GM21786 (cell line): ENCODE measurements at regions not wholly inside any gene's neighbourhood (a gene's known extent, or its start where the extent isn't known, plus 50 kb on each side); places are given as distances from the start of the nearest gene placed in this dataset.

Experiments
- ATAC-seq: cut with Tn5 transposase; IDR thresholded peaks from one replicate; pipeline ENCODE4 v1.9.1; 2021; ENCODE audit not compliant: unreplicated experiment

DNA sequence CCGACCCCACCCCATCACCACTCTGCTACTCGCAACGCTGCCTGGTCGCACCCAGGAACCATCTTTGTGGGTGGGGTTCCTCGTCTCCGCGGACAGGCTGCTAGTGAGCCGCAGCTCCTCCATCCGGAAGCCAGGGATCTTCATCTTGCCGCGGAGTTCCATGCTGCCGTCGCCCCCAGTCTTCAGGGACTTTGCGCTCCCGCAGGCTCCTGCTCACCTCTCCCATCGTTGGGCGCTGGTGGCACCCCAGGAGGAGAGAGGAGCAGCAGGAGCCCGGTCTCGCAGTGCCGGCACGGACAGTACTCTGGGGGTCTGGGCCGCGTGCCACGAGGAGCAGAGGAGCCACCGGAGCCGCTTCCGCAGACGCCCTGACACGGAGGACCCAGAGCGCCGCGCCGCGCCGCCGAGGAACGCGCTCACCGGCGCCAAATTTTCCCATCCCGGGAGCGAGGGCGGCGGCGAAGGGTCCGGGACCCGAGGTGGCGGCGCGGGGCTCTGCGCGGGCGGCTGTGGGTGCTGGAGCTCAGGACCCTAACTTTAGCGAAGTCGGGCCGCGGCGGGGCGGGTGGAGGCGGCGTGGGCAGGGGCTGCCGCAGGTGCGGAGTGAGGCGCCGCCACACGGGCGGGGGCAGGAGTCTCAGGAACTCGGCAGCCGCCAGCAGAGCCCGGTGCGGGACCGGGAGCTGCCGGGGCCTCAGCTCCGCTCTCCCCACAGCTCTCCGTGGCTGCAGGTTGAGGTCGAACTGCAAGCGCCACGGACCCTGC, 750.1 kb upstream of the SORCS1 start:
- no peak for ATAC-seq

DNA sequence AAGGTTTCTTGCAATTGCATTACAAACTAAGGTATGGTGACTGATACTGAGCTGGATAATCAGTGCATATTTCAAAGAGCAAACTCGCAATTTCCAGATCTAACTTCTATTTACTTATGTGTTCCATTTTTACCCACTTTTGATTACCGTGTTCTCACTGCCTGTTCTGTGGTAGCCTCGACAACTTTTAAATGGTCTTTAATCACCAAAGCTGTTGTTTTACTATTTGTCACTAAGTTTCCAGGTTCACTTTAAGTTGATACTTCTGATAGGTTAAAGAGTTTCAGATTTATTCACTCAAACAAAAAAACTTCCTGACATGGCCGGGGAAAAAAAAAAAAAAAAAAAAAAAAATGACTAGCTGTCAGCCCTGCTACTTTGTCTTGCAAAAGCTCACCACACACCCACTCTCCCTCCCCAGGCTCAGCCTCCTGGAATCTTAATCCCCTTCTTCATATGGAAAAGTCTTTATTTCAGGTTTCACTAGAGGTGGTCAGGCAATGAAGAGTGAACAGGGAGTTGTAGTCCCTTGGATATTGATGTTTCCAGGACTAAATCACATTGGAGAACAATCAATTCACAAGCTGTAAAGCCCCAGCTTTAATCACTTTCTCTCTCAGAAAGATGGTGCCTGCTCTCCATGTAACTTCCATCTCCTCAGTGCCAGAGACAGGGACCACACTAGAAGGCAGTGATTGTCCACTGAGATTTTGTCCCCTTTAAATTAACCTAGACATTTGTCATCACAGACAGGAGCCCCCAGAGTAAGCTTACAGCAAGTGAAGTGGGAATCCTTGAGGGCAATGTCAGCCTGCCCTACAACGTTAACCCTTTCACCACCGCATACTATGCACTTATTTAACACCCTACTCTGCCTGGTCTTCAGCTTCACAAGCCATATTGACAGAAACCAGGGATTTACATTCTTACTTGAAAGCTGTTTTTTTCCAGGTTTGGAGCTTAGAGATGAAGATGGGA, 749.1 kb upstream of the SORCS1 start:
- ATAC-seq: no peak

DNA sequence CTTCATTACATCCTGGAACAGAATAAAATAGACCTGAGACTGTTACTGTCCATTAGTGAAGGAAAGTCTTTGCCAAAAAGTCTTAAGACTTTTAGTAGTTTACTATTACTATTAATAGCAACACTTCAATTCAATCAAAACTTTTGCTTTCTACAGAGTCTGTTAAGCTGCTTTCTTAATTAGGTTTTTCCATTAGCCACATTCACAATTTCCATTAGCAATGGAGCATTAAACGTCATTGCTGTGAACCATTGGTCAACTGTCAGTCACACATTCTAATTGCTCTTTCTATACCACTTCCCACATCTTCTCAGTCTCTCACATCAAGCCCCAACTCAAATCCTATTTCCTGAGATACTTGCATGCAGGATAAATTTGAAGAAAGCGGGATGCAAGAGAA, 736.6 kb upstream of the SORCS1 start:
- no peak for ATAC-seq

DNA sequence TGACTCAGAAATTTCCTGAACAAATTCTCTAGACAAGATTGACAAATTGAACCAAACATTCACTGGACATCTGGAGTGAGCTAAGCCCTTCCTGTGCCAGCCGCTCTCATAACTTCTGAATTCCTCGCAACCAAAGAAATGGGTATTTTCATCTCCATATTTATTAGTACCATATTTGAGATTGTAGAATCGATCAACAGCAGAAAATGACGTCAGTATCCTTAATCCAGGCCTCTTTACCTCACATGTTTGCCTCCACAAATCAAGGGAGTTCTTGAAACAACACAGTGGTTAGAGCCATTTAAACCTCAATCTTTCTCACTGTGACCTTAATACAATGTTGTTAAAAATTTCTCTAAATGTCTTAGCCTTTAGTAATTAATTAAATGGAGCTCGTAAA, 735.6 kb upstream of the SORCS1 start:
- no peak for ATAC-seq

DNA sequence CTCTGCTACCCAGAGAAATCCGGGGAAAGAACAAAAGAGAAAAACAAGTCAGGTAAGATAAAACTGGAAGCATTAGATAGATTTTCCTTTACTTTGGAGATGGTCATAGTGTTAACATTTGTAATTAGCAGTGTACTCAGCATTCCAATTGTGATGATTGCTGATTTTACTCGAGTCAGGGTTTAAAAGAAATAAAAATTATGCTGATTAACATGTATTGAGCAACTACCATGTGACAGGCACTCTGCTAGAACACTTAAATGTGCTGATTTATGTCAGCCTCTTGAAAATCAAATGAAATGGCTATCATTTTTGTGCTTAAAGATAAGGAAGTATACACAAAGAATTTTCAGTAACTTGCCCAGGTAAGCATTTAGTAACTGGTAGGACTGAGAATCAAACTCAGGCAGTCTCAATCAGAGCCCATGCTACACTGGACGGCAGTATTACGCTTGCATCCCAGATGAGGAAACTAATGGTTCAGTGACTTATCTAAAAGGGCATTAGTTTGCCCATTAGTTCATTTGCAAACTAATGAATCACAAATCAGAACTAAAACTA, 735.1 kb upstream of the SORCS1 start:
- no peak for ATAC-seq

DNA sequence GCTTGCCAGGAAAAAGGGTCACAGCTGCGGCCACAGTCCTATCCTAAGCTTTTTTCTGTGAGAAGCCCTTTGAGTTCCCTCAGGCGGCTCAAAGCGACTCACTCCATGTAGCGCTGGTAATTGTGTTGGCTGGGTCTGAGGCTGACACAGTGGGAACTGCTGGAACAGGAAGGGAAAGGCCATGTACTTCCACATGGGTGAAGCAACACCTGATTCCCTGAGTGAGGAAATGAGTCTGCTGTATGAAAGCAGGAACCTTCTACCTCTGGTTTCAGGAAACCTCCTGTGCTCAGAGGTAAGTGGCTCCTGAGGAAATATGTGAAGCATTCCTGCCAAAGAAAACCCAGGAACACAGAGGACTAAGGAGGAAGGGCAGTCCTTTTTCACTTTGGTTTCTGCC, 734.6 kb upstream of the SORCS1 start:
- no peak for ATAC-seq

DNA sequence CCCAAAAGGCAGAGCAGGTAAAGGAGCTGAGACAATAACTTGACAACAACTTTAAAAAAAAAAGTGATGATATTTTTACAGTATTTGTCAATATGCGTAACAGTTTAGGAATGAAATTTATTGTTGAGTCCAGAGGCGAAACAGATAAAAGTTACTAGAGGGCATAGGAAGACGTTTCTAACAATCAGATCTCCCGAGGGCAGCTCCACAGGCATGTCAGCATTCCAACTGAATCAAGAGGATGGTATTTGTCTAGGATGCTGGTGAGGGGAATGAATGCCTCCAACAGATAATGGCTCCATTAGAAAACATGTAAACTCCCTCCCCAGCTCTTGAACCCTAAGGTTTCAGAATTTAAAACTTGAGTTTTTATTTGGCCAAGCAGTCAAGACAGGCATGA, 733.9 kb upstream of the SORCS1 start:
- no peak for ATAC-seq

DNA sequence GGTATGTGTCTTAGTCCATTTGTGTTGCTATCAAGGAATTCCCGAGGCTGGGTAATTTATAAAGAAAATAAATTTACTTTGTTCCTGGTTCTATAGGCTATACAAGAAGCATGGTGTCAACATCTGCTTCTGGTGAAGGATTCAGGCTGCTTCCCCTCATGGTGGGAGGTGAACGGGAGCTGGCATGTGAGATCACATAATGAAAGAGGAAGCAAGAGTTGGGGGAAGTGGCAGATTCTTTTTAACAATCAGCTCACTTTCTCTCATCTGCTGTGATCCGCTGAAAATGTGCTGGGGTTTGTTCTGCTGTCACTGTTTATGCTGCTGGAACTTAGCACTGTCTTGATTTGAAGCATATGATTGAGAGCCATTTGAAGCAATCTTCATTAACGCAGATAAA, 730.0 kb upstream of the SORCS1 start:
- ATAC-seq: no peak

DNA sequence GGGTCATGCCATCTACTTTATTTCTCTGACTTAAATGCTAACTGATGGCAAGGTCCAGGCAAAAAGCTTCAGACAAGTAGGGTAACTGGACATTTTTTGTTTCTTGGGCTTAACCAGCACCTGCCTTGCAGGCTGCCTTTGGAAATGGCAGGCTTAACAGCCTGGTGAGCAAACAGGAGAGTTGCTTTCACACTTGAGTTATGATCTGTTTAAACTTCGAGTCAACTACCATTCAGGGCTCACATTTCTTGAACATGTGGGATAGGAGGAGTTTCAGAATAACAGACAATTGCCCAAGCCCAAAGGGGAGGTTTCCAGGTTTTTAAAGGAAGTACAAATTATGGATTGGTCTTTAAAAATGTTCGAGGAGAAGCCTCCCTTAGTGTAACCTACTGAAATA, 724.6 kb upstream of the SORCS1 start:
- no peak for ATAC-seq

DNA sequence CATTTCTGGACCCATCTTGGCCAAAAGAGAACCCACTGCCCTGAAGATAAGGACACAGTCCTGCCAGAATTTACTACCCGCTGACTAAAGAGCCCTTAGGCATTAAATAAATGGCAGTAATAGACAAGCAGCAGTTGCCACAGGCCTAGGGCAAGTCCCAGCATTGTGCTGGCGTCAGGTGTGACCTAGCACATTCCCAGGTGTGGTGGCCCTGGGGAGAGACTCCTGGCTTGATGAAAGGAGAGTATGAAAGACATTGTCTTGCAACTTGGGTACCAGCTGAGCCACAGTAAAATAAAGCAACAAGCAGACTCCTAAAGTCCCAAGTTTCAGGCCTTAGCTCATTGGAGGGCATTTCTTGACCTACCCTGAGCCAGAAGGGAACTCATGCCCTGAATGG, 715.7 kb upstream of the SORCS1 start:
- no peak for ATAC-seq

DNA sequence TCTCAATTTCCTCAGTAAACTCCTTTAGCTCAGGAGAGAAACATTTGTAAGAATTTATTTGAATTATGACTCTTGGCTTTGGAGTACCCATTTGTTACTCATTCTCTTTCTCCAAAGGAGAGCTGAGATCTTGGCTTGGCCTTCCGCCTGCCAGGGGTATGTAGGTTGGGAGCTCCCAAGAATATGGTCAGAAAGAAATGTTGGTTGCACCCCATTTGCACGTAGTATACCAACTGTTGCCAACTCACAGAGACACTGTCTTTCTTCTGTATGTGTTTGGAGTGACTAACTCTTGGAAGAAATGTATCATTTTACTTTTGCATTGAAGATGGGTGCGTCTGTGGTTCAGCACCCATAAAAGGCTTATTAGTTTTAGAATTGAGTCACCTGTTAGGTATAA, 708.5 kb upstream of the SORCS1 start:
- no peak for ATAC-seq

DNA sequence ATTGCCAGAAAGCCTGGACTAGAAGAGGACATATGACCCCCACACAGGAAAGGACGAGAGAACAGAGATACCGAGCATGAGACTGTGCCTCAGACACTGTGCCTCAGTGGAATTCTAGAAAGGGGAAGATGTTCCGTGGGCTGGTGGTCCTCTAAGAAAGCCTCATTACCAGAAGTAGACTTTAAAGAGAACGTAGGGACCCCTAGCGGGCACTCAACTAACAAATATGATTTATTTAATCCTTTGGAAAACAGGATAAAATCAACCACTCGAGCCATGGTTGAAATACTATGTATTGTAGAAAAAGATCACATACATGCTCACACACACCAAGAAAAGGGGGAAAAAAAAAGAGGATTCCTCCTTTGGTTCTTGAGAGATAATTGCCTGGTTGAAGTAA, 701.2 kb upstream of the SORCS1 start:
- no peak for ATAC-seq

DNA sequence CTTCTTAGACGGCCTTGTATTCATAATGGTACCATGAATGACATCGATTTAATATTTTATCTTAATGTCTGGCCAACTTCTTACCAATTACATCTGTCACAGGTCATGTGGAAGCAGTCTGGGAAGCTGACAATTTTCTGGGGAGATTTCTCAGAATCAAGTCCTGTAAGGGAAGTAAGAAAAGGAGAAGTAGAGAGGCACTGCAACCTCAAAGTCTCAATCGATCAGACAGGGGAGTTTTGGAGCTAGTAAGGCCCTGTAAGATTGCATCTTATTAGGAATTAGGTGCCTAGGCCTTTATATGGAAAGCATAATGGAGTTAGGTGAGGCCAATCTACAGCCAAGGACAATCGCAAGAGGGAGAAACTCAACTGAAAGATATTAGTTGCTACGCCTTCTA, 694.6 kb upstream of the SORCS1 start:
- no peak for ATAC-seq

DNA sequence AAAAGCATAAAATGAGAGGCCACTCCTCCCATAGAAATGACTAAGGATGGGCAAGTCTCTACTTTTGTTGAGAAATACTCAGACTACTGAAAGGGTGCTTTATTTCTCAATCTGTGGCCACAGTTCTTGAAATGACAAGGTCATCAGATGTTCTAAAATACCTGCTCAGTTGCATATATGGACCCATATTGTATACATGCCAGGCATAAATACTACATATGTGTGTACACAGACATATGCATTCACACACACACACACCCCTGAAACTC, 691.5 kb upstream of the SORCS1 start:
- no peak for ATAC-seq

DNA sequence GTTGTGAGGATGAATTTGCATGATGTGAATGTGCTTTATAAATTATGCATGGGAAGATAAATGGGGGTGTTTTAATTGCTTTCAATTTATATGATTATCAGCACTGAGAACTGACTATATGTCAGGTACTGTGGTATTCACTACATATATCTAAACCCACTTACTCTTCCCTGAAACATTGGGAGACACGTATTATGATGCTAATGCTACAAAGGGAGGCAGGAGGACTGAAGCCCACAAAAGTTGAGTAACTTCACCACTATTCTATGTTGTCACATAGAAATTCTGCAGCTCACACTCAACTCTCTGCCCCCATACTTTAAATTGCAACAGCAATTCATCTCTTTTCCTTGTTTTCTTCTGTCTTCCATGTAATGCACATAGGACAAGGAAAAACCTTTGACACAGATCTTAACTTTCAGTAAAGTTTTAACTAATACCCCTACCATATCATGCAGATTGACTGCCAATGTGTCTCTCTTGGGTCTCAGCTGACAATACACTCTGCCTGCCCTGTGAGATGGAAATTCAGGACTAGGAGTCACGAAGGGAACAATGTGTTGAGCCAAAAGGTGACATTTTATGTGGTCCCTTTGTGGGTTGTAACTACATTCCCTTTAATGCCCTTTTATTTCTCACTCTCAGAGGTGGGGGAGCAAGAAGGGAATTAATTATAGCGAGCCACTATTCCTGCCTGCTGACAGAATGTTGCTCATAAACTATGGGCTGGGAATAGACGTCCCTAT, 691.0 kb upstream of the SORCS1 start:
- ATAC-seq: no peak

DNA sequence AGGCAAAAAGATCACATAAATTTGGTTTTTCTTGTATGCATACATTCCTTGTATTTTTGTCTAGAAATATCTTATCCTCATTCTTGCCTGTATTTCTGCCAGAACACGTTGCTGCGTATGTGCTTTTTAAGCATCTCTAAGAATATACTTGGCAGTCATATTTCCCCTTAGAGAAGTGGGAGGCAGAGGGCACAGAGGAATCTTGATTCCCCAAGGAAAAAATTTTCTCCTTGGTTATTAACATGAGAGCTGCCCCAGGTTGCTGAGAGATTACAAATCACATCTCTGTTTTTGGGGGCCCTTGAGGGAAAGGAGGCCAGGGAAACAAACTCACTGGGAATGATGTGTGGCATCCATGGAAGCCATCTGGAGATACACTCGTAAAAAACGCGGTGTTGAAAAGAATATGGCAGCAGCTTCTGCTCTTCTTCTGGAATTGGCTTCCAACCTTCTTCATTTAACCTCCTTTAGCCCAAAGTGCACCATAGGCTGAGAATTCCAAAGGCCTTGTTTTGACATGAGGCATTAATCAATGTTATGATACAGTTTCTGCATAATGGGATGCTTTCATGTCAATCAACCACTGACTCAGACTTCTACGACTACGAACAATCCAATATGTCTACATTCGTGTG, 684.3 kb upstream of the SORCS1 start:
- ATAC-seq: no peak

DNA sequence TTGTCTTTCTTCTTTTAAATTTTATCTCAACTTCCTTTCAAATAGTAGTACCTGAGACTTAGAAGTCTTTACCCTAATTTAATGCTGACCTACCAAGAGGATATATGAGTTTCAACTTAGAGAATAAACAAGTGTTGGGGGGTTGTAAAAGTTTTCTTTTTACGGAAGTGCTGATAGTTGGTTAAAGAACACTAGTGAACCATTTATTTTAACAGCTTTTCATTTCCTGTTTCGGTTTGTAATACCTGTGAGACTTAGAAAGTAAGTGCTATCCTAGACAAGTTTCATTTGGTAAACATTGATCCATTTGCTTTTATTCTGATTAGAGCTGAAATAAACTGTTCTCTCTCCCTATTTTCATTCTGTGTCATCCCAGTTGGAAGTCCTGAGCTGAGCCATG, 683.1 kb upstream of the SORCS1 start:
- peak; percentile 93 for ATAC-seq

DNA sequence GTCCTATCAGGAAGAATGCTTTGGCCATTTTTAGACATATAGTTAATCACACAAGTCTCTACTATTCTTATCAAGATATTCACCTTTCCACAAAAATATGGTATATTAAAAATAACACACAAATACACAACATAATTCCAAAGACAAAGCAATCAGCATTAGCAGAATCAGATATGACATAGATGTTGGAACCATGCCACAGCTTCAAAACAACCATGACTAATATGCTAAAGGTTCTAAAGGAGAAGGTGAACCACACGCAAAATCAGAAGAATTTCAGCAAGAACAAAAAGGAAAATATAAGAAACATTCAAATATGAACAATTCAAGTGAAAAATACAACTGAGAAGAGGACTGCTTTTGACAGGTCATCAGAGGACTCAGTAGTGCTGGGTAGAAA, 670.2 kb upstream of the SORCS1 start:
- ATAC-seq: no peak

DNA sequence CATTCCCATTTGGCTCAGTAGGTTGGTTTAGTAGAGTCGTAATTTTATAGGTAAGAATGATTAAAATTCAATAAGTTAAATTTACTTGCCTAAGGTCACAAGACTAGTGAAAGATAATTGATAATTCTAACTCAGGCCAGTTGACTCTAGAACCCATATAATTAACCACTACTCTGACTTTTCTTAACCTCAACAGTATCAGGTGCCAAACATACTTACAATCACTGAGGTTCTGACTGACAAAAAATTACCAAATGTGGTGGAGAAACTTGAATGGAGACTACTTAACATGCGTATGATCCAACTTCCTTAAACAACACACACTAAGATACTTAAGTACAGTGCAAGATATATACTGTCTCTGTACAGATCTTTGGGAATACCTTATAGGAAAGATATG, 667.3 kb upstream of the SORCS1 start:
- ATAC-seq: no peak

DNA sequence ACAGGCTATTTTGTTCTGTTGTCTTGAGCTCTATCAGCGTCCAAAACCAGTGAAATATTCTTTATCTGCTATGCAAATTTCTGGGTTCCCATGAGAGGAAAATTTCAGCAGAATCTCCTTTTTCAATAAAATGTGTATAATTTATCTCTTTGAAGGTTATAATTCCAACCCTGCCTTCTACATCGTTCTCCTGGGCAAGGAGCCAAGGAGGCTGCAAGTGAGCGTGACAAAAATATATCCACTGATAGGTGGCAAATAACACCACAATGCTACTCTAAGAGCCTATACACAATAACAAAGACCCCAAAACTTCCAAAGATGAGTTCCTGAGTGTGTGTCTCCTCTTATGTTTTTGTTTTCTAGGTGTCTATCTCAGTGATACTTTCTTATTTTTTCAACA, 664.7 kb upstream of the SORCS1 start:
- no peak for ATAC-seq

DNA sequence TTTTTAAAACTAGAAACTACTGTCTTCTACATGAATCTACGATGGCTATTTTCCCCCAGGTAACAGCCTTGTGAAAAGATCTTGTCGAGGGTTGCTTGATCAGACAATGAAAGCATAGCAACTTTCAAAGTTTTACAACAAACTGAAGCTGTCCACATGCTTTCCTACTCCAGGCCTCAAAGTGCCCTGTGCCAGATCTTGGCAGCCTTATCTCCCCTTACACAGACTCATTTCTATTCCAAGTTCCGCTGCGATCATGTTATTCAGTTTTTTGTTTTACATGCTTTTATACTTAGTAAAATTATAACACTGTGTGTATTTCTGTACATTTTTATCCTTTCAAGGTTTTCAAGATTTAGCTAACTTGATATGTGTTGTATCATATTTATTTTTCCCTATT, 661.7 kb upstream of the SORCS1 start:
- no peak for ATAC-seq
